Caco-2 (cell line): ENCODE measurements at regions not wholly inside any gene's neighbourhood (a gene's known extent, or its start where the extent isn't known, plus 50 kb on each side); places are given as distances from the start of the nearest gene placed in this dataset.

Experiments used
- BruUV-seq: library from RNA; stranded (reverse); fragments of 400-500 nt; replicated peaks from 2 replicates; lab custom pipeline; 2021; lab: Mats Ljungman, UMichigan
- CTCF ChIA-PET: fragments of 300-600 bp; sonication (Branson Sonifier 250); formaldehyde crosslinking; loops from one replicate; lab custom pipeline; 2022; ENCODE audit warnings: antibody characterized with exemption; lab: Charles Lee
- POLR2A ChIA-PET: fragments of 300-600 bp; sonication (Branson Sonifier 250); formaldehyde crosslinking; loops from one replicate; lab custom pipeline; 2022; ENCODE audit warnings: antibody characterized with exemption; lab: Charles Lee
- DNase-seq, 2 experiments: peaks; one replicate each; pipeline versions ENCODE4 v3.0.0 to v3.0.0-alpha.2; 2020 to 2022
- H3K27me3 ChIP-seq: replicated peaks from 2 replicates; pipeline ENCODE4 v1.6.0; 2011; ENCODE audit warnings: low read length; ENCODE audit not compliant: control insufficient read depth, insufficient read depth
- H3K36me3 ChIP-seq: 2 replicates; pipeline ENCODE4 v1.5.1; 2011; ENCODE audit warnings: low read length; ENCODE audit not compliant: control insufficient read depth, insufficient read depth
- H3K4me1 ChIP-seq: fragments of 250-450 bp; sonication (Bioruptor Pico); 2 replicates; pipeline ENCODE4 v1.5.1; 2020; ENCODE audit warnings: mild to moderate bottlenecking
- H3K4me3 ChIP-seq: 2 replicates; pipeline ENCODE4 v1.5.1; 2011; ENCODE audit warnings: low read depth, mild to moderate bottlenecking, control low read depth, low read length
- H3K9me3 ChIP-seq: fragments of 250-450 bp; sonication (Bioruptor Pico); 2 replicates; pipeline ENCODE4 v1.5.1; 2020; ENCODE audit warnings: mild to moderate bottlenecking, moderate library complexity
- H3K27ac Mint-ChIP-seq: one replicate; pipeline ENCODE4 v1.8.0; 2022; ENCODE audit warnings: mixed read lengths; ENCODE audit not compliant: unreplicated experiment
- H3K27me3 Mint-ChIP-seq: one replicate; pipeline ENCODE4 v1.8.0; 2022; ENCODE audit warnings: mixed read lengths; ENCODE audit not compliant: insufficient read depth, unreplicated experiment
- H3K36me3 Mint-ChIP-seq: one replicate; pipeline ENCODE4 v1.8.0; 2022; ENCODE audit warnings: mild to moderate bottlenecking, mixed read lengths; ENCODE audit not compliant: insufficient read depth, unreplicated experiment
- H3K4me1 Mint-ChIP-seq: one replicate; pipeline ENCODE4 v1.8.0; 2022; ENCODE audit warnings: low read depth, mixed read lengths; ENCODE audit not compliant: unreplicated experiment
- H3K4me3 Mint-ChIP-seq: one replicate; pipeline ENCODE4 v1.8.0; 2022; ENCODE audit warnings: mild to moderate bottlenecking, moderate library complexity, mixed read lengths; ENCODE audit not compliant: unreplicated experiment
- H3K9me3 Mint-ChIP-seq: one replicate; pipeline ENCODE4 v1.8.0; 2022; ENCODE audit warnings: mixed read lengths; ENCODE audit not compliant: unreplicated experiment
- intact Hi-C: fragments of 100-400 bp; cut with micrococcal nuclease; formaldehyde crosslinking; loops from one replicate; pipeline ENCODE4 v1.10.0; 2022; ENCODE audit not compliant: unreplicated experiment
- TF ChIP-seq, protein P1 (sequence below), 2 experiments: fragments of 200-600 bp in 1 of 2; IDR thresholded peaks; 1 replicate in 1 of 2; 2 replicates in 1 of 2; pipeline versions ENCODE4 v1.5.1 to v1.8.0; 2011 to 2022; ENCODE audit warnings: antibody characterized with exemption in 1 of 2, control low read depth in 1 of 2, inconsistent platforms in 1 of 2, low read depth in 1 of 2, low read length in 1 of 2, mild to moderate bottlenecking in 1 of 2, moderate library complexity in 1 of 2; ENCODE audit not compliant: insufficient read depth in 1 of 2, severe bottlenecking in 1 of 2, unreplicated experiment in 1 of 2

DNA sequence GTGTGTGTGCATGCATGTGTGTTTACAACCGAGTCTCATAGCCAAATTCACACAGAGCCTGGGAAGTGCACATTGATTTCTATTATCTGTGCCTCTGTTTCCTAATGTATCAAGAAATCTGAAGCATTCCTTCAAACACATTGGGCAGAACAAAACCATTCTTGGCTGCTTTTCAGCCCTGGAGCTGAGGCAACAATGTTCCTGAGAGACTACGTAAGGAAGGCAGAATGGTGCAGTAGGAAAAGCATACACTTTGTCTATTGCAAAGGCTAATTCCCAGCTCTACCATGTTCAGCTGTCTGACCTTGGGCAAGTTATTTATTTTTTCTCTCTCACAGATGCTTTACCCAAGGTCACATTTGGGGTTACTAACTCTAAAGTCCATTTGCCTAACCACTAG, 575.5 kb downstream of the SOX6 start:
- Histone ChIP-seq H3K4me1 (no peaks in the 10 kb centered on the region), H3K36me3 (no peaks in the 10 kb centered on the region), H3K9me3 (no peaks in the 10 kb centered on the region), H3K4me3 (no peak overlapping the region), H3K27me3 (no peaks in the 10 kb centered on the region)
- Mint-ChIP-seq H3K27ac (no peak overlapping the region), H3K4me1 (peaks cover 21% of the 10 kb centered on the region), H3K9me3 (no peaks in the 10 kb centered on the region), H3K36me3 (no peaks in the 10 kb centered on the region), H3K27me3 (no peaks in the 10 kb centered on the region), H3K4me3 (no peak overlapping the region)
- TF ChIP-seq, protein P1, sequence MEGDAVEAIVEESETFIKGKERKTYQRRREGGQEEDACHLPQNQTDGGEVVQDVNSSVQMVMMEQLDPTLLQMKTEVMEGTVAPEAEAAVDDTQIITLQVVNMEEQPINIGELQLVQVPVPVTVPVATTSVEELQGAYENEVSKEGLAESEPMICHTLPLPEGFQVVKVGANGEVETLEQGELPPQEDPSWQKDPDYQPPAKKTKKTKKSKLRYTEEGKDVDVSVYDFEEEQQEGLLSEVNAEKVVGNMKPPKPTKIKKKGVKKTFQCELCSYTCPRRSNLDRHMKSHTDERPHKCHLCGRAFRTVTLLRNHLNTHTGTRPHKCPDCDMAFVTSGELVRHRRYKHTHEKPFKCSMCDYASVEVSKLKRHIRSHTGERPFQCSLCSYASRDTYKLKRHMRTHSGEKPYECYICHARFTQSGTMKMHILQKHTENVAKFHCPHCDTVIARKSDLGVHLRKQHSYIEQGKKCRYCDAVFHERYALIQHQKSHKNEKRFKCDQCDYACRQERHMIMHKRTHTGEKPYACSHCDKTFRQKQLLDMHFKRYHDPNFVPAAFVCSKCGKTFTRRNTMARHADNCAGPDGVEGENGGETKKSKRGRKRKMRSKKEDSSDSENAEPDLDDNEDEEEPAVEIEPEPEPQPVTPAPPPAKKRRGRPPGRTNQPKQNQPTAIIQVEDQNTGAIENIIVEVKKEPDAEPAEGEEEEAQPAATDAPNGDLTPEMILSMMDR (IDR thresholded peaks at IDR 0.05; ENCODE audit: insufficient read depth in 1 of 2, low read depth in 1 of 2, low read length in 1 of 2, severe bottlenecking in 1 of 2, unreplicated experiment in 1 of 2), result no peak
- ChIA-PET CTCF (no interaction called here), POLR2A (no interaction called here)
- no TSS peak for BruUV-seq
- intact Hi-C loops, result no loop called here
- no peak for DNase-seq

DNA sequence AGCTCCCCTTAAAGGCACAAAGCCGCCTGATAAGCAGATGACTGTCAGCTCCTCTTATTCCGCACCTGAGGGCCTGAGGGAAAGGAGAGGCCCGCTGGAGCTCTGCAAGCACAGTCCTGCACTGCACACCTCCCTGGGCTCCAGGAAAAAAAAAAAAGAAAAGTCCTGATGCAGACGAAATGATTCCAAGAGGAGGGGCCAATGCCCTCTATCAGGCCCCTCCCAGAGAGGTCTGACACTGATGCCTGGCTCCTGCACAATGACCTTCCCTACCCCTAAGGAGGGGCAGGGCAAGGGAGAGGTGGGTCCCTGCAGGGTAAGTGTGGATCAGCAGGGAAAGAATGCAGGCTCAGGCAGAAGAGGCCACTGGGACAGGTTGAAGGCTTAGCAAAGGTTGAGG, 572.7 kb downstream of the SOX6 start:
- TF ChIP-seq, protein P1 (IDR thresholded peaks at IDR 0.05; ENCODE audit: insufficient read depth in 1 of 2, low read depth in 1 of 2, low read length in 1 of 2, severe bottlenecking in 1 of 2, unreplicated experiment in 1 of 2), result no peak
- no TSS peak for BruUV-seq
- H3K9me3 ChIP-seq, result no peaks in the 10 kb centered on the region
- intact Hi-C loops, result no loop called here
- H3K27me3 ChIP-seq, result no peaks in the 10 kb centered on the region
- Mint-ChIP-seq H3K27me3 (no peaks in the 10 kb centered on the region), H3K36me3 (no peaks in the 10 kb centered on the region), H3K4me1 (peaks cover 21% of the 10 kb centered on the region), H3K4me3 (no peak overlapping the region), H3K27ac (no peak overlapping the region), H3K9me3 (no peaks in the 10 kb centered on the region)
- no peaks in the 10 kb centered on the region for H3K36me3 ChIP-seq
- H3K4me1 ChIP-seq, result no peaks in the 10 kb centered on the region
- ChIA-PET POLR2A (no interaction called here), CTCF (no interaction called here)
- H3K4me3 ChIP-seq, result no peak overlapping the region
- peak; percentile 10 to 46 for DNase-seq

DNA sequence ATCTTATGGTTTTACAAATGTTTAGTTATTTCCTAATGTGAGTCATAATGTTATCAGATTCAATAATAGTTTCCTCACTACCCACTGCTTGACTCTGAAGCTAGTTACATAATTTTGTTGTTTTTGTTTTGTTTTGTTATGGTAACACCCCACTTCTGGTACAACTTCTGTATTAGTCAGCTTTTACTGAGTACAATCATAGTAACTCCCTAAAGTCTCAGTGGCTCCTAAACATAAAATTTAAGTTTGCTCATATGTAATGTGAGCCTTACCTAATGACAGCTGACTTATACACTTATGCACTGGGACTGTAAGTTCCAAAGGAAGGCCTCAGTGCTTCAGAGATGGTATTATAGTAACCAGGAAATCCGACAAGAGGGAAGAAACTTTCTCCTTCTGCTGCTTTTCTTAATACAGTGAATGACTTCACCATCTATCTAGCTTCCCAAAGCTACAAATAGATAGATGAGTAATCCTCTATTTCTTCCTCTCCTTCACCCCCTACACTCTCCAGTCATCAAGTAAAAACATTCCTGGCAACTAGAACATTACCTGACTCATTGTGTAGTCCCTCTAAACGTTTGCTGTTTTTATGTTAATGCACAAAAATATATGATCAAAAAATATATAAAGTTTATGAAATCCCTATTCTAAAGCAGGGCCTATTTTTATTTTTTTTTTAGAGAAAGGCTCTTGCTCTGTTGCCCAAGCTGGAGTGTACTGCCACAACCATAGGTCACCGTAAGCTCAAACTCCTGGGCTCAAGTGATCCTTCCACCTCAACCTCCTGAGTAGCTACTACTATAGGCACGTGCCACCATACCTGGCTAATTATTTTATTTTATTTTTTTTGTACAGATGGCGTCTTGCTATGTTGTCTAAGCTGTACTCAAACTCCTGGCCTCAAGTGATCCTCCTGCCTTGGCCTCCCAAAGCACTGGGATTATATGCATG, 563.0 kb downstream of the SOX6 start:
- no peak for DNase-seq
- TF ChIP-seq, protein P1 (IDR thresholded peaks at IDR 0.05; ENCODE audit: insufficient read depth in 1 of 2, low read depth in 1 of 2, low read length in 1 of 2, severe bottlenecking in 1 of 2, unreplicated experiment in 1 of 2), result no peak
- 0 out of 2 replicates have a peak, but pooled peaks cover 7% of the 10 kb centered on the region for H3K9me3 ChIP-seq
- ChIA-PET CTCF (no interaction called here), POLR2A (no interaction called here)
- H3K27me3 ChIP-seq, result no peaks in the 10 kb centered on the region
- intact Hi-C loops, result no loop called here
- Mint-ChIP-seq H3K27ac (no peak overlapping the region), H3K4me1 (no peaks in the 10 kb centered on the region), H3K36me3 (no peaks in the 10 kb centered on the region), H3K4me3 (no peak overlapping the region), H3K9me3 (peaks cover 10% of the 10 kb centered on the region), H3K27me3 (no peaks in the 10 kb centered on the region)
- no peaks in the 10 kb centered on the region for H3K4me1 ChIP-seq
- H3K36me3 ChIP-seq, result no peaks in the 10 kb centered on the region
- no TSS peak for BruUV-seq
- no peak overlapping the region for H3K4me3 ChIP-seq
